Activated CD8-positive, alpha-beta T cell treated with anti-CD3 and anti-CD28 coated beads, Interleukin-2, amount 10 ng/mL, durations not matched to agents 7 days and 5 days (primary cell): ENCODE measurements at regions not wholly inside any gene's neighbourhood (a gene's known extent, or its start where the extent isn't known, plus 50 kb on each side); places are given as distances from the start of the nearest gene placed in this dataset.

Source experiments
- ATAC-seq: fragments of 150-1000 bp; cut with Tn5 transposase; one replicate; pipeline ENCODE4 v1.10.0; 2021; ENCODE audit warnings: moderate library complexity
- CTCF ChIA-PET: fragments of 350-600 bp; sonication (Branson Sonifier 250); formaldehyde crosslinking; loops from one replicate; lab custom pipeline; 2021; ENCODE audit warnings: antibody characterized with exemption; lab: Charles Lee
- POLR2A ChIA-PET: fragments of 350-600 bp; sonication (Branson Sonifier 250); formaldehyde crosslinking; loops from one replicate; lab custom pipeline; 2021; ENCODE audit warnings: antibody characterized with exemption; lab: Charles Lee
- DNase-seq: peaks from one replicate; pipeline ENCODE4 v3.0.0-alpha.2; 2020
- H3K27ac Mint-ChIP-seq: one replicate; pipeline ENCODE4 v1.8.0; 2021; ENCODE audit warnings: mild to moderate bottlenecking, mixed read lengths
- H3K27me3 Mint-ChIP-seq: one replicate; pipeline ENCODE4 v1.8.0; 2021; ENCODE audit warnings: low read depth, mixed read lengths
- H3K36me3 Mint-ChIP-seq: one replicate; pipeline ENCODE4 v1.8.0; 2021; ENCODE audit warnings: low read depth, mixed read lengths
- H3K4me1 Mint-ChIP-seq: one replicate; pipeline ENCODE4 v1.8.0; 2021; ENCODE audit warnings: low read depth, mixed read lengths
- H3K4me3 Mint-ChIP-seq: one replicate; pipeline ENCODE4 v1.8.0; 2021; ENCODE audit warnings: mild to moderate bottlenecking, mixed read lengths
- H3K9me3 Mint-ChIP-seq: one replicate; pipeline ENCODE4 v1.8.0; 2022; ENCODE audit warnings: mixed read lengths; ENCODE audit not compliant: insufficient read depth

DNA sequence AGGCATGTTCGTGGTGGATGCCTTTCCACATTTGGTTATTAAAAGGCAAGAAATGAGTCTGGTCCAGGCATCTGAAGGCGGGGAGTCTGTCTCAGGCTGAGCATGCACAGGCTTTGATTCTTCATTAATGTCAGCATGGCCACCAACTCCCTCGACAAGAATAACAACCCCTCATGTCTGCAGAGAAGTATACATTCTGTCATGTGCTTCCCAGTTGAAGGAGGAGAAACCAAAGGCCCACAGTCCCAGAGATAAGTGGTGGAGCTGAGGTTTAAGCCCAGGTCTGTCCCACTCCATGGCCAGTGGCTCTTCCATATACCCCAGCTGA lies 61.6 kb upstream of the LAPTM5 start:
- DNase-seq (no peak), ATAC-seq (no peak)
- Mint-ChIP-seq H3K4me1 (peaks cover 14% of the 10 kb centered on the region), H3K36me3 (no peaks in the 10 kb centered on the region), H3K9me3 (no peaks in the 10 kb centered on the region), H3K27me3 (peaks cover 54% of the 10 kb centered on the region), H3K4me3 (no peak overlapping the region), H3K27ac (no peak overlapping the region)
- POLR2A ChIA-PET: no interaction called here
- CTCF ChIA-PET: interaction anchor here (2.5 kb wide), 1 partner anchor 18 kb away, joined by 10 read pairs; no protein-coding TSS in a partner anchor

DNA sequence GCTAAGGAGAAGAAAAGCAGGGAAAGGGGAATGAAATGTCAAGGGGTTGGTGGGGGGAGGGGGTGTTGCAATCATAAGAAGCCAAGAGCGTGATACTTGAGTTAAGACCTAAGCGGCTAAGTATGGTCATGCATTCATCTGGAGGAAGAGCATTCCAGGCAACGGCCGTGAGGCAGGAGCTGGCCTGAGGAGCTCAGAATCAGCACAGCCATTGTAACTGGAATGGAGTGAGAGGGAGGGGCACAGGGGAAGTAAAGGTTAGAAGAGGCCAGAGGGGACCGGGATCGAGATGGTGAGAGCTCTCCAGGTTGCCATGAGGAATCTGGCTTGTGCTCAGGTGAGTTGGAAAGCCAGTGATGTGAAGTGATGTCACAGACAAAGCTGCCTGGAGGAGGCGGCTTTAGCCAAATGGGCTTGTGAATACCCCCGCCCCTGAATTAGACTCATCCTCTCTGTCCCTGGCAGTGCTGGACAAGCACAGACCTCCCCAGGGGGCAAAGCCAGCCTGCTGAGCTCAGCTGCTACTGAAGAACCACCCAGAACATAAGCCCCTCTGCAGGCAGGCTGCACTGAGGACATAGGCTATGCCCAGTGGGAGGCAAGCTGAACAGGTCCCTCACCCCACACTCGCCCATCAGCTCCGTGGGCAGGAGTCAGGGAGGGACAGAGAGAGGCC lies 61.1 kb upstream of the LAPTM5 start:
- ATAC-seq (no peak), DNase-seq (no peak)
- no peak overlapping the region for H3K4me3 Mint-ChIP-seq
- ChIA-PET POLR2A (no interaction called here), CTCF (interaction anchor here (2.5 kb wide), 1 partner anchor 17 kb away, joined by 10 read pairs; no protein-coding TSS in a partner anchor)
- H3K27me3 Mint-ChIP-seq: peaks cover 49% of the 10 kb centered on the region
- H3K4me1 Mint-ChIP-seq: peaks cover 9% of the 10 kb centered on the region
- no peaks in the 10 kb centered on the region for H3K36me3 Mint-ChIP-seq
- no peak overlapping the region for H3K27ac Mint-ChIP-seq
- no peaks in the 10 kb centered on the region for H3K9me3 Mint-ChIP-seq

DNA sequence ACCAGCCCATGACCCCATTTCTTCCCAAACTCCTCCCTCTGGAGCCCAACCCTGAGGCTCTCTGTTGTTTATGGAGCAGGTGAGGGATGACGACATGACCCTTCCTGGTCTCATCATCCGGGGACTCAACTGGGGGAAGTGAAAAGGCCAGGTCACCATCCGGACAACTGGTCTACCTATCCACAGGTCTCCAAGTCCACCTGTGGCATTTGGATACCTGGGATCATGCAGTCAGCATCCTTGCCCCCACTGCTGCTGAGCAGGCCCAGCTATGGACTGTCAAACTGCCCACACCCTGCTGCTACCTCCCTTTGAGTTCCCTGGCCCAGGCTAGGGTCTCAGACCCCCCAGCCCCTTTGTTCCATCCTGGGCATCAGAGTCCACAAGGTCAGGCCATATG lies 60.0 kb upstream of the LAPTM5 start:
- H3K4me3 Mint-ChIP-seq: no peak overlapping the region
- no peaks in the 10 kb centered on the region for H3K4me1 Mint-ChIP-seq
- POLR2A ChIA-PET: no interaction called here

DNA sequence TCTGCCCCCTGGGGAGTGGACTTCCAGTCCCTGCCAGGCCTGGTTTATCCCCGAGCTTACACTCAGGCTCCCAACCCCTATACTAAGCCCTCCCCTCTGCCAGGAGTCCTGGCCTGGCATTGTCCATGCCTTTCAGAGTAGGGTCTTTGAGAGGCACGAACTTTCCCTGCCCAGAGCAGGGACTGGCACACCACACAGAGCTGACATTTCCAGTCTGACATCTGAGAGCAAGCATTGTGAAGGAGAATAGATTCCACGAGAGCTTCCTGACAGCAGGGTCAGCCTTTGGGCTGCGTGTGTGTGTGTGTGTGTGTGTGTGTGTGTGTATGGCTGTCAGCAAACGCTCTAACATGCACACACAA lies 59.5 kb upstream of the LAPTM5 start:
- CTCF ChIA-PET: interaction anchor here (1.1 to 1.7 kb wide), 2 partner anchors 15 to 37 kb away, joined by 3 to 4 read pairs; no protein-coding TSS in a partner anchor
- Mint-ChIP-seq H3K4me3 (no peak overlapping the region), H3K27ac (no peak overlapping the region), H3K4me1 (no peaks in the 10 kb centered on the region), H3K27me3 (peaks cover 47% of the 10 kb centered on the region), H3K9me3 (no peaks in the 10 kb centered on the region), H3K36me3 (no peaks in the 10 kb centered on the region)
- ATAC-seq (no peak), DNase-seq (no peak)
- POLR2A ChIA-PET: no interaction called here

More for the DNA sequence above, 60.0 kb upstream of the LAPTM5 start:
- no peak overlapping the region for H3K27ac Mint-ChIP-seq
- no peaks in the 10 kb centered on the region for H3K36me3 Mint-ChIP-seq
- H3K27me3 Mint-ChIP-seq: peaks cover 47% of the 10 kb centered on the region
- H3K9me3 Mint-ChIP-seq: no peaks in the 10 kb centered on the region
- DNase-seq (no peak), ATAC-seq (no peak)
- CTCF ChIA-PET: interaction anchor here (1.1 kb wide), 1 partner anchor 38 kb away, joined by 3 read pairs; no protein-coding TSS in a partner anchor

DNA sequence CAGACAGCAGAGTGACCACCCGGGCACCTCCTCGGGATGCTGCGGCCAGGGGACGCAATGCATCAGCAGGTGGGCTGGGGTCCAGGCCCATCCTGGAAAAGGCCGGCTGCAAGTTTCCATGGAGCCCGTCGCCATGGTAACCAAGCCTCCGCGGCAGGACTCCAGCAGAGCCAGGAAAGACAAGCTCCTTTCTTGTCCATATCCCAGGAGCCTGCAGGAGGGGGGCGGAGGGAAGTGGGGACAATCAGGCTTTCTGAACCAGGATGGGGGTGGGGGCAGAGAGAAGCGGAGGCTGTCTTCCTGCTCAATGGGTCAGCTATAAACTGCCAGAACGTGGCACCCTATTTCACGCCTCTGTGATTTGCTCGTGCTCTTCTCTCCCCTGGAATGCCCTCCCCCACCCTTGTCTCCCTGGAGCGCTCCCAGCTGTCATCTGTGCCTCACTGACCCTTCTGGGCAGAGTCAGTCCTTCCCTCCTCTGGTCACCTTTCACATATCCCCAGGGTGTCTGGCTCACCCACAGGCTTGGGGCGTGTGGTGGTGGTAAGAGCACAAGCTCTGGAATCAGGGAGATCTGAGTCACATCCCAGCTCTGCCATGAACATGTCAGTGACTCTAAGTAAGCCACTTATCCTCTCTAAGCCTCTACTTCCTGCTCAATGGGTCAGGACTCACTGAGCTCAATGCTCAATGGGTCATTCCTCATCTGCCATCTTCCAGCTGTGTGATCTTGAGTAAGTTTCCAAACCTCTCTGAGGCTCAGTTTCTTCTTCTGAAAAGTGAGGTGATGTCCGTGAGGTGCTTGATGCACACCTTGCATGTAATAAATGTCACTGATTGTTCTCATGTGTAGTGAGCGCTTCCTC lies 58.9 kb upstream of the LAPTM5 start:
- Mint-ChIP-seq H3K4me1 (no peaks in the 10 kb centered on the region), H3K9me3 (no peaks in the 10 kb centered on the region), H3K27me3 (peaks cover 45% of the 10 kb centered on the region), H3K36me3 (no peaks in the 10 kb centered on the region), H3K27ac (no peak overlapping the region), H3K4me3 (no peak overlapping the region)
- DNase-seq: no peak
- no peak for ATAC-seq
- ChIA-PET POLR2A (no interaction called here), CTCF (interaction anchor here (1.1 to 1.7 kb wide), 2 partner anchors 15 to 37 kb away, joined by 3 to 4 read pairs; no protein-coding TSS in a partner anchor)

DNA sequence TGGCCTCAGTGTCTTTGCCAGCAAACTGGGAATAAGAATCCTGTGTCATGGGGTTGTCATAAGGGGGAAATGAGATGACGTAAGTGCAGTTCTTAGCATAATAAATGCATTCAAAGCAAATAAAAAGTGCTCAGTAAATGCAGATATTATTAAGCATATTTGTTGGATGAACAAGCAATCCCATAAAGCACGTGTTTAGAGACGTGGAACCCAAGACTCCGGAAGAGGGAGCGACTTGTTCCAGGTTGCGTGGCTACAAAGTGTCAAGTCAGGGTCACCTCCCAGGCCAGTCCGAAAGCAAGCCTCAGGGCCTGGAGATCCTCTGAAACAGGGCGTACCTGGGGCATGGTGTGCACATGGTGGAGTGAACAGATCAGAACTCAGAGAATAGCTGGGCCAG lies 58.0 kb upstream of the LAPTM5 start:
- CTCF ChIA-PET: interaction anchor here (1.7 kb wide), 1 partner anchor 14 kb away, joined by 4 read pairs; no protein-coding TSS in a partner anchor
- no peak overlapping the region for H3K4me3 Mint-ChIP-seq

DNA sequence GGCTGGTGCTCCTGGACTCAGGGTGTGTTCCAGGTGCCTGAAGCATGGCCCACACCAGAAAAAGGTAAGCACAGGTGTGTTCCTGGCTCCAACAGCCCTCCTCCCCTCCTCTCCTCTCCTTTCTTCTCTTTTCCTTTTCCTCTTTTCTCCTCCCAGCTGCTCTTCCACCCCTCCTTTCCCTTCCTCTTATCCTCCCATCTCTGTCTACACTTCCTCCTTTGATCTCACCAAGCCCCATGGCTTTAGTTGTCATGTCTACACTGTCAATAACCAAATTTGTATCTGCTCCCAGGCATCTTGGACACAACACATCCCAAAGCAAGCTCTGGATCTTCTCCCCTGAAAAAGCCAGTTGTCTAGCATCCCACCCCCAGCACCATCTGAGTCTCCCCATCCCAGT lies 56.7 kb upstream of the LAPTM5 start:
- Mint-ChIP-seq H3K4me3 (no peak overlapping the region), H3K27ac (no peak overlapping the region), H3K4me1 (no peaks in the 10 kb centered on the region), H3K36me3 (no peaks in the 10 kb centered on the region), H3K9me3 (no peaks in the 10 kb centered on the region), H3K27me3 (peaks cover 48% of the 10 kb centered on the region)
- POLR2A ChIA-PET: no interaction called here
- DNase-seq (no peak), ATAC-seq (no peak)
- CTCF ChIA-PET: interaction anchor here (0.7 to 1.1 kb wide), 2 partner anchors 13 to 33 kb away, joined by 3 to 7 read pairs; no protein-coding TSS in a partner anchor

More for the DNA sequence above, 58.0 kb upstream of the LAPTM5 start:
- POLR2A ChIA-PET: no interaction called here
- H3K4me1 Mint-ChIP-seq: no peaks in the 10 kb centered on the region
- no peaks in the 10 kb centered on the region for H3K9me3 Mint-ChIP-seq
- H3K36me3 Mint-ChIP-seq: no peaks in the 10 kb centered on the region
- ATAC-seq: no peak
- H3K27ac Mint-ChIP-seq: no peak overlapping the region
- no peak for DNase-seq
- peaks cover 48% of the 10 kb centered on the region for H3K27me3 Mint-ChIP-seq

DNA sequence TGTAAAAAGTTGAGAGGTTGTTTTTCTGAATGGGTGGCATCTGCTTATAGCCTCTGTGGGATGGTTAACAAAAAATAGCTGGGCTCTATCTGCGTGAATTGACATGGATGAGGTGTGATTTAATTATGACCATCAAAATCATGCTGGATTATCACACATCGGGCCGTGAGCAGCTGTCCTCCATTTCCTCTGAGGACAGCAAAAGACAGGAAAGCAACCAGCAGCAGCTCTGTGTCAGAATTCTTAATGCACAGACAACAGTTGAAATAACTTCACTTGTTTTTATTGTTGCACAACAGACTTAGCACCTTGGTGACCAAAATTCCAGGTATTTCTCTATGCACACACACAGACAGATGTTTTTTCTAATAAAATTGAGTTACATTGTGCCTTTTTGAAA lies 54.5 kb upstream of the LAPTM5 start:
- Mint-ChIP-seq H3K27me3 (peaks cover 44% of the 10 kb centered on the region), H3K4me3 (no peak overlapping the region), H3K36me3 (no peaks in the 10 kb centered on the region), H3K27ac (no peak overlapping the region), H3K9me3 (no peaks in the 10 kb centered on the region), H3K4me1 (no peaks in the 10 kb centered on the region)
- DNase-seq (no peak), ATAC-seq (no peak)
- CTCF ChIA-PET: interaction anchor here (1.4 to 1.6 kb wide), 2 partner anchors 10 to 11 kb away, joined by 3 to 5 read pairs; no protein-coding TSS in a partner anchor
- POLR2A ChIA-PET: no interaction called here

DNA sequence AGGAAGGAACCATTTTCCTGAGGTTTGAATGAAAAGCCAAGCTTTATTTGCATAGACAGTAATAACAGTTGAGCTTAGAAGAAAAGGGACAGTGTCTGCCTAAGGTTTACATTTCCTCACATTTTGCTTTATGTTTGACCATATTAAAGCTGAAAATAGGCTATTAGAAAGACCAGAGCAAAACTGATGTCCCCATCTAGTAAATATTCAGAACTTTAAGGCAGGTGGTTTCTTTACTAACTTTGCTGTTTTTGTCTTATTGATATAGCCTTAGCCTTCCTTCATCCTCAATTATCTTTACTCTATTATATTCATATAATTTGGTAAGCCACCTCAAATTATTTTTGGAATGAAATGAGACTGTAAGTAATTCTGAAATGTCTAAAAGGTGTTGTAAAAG lies 53.6 kb upstream of the LAPTM5 start:
- no peak overlapping the region for H3K27ac Mint-ChIP-seq
- ATAC-seq (no peak), DNase-seq (no peak)
- CTCF ChIA-PET: no interaction called here
- no peaks in the 10 kb centered on the region for H3K9me3 Mint-ChIP-seq
- POLR2A ChIA-PET: interaction anchor here (0.6 to 1.0 kb wide), 2 partner anchors 9 to 88 kb away, joined by 3 read pairs; no protein-coding TSS in a partner anchor
- peaks cover 45% of the 10 kb centered on the region for H3K27me3 Mint-ChIP-seq
- H3K36me3 Mint-ChIP-seq: no peaks in the 10 kb centered on the region
- no peak overlapping the region for H3K4me3 Mint-ChIP-seq
- H3K4me1 Mint-ChIP-seq: no peaks in the 10 kb centered on the region

DNA sequence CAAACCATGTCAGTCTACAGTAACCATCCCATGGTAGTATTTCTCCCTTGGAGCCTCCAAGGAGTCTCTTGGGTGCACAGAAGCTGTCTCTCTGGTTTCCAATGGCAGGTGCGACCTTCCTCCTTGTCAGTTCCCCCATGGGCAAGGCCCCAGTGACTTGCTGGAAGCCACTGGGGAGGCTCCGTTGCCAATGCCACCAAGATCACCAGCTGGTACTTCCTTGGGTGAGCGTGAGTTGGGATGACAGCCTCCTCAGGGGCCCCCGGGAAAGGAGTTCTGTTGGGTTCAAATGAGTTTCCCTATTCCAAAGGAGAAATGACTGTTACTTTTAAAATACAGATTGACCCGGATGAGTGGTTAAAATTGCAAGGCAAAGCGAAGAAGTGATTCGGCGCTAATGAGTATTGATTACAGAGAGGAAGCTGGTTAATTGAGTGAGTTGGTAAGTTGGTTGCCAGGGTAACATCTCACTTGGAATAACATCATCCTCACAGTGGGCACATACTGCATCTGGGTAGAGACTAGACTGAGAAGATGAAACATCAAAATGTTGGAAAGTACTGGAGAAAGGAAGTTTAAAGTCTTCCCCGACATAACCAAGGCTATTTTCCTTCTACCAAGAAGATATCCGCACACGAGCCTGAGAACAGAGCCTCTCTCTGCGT lies 53.0 kb upstream of the LAPTM5 start:
- Mint-ChIP-seq H3K27ac (no peak overlapping the region), H3K27me3 (peaks cover 51% of the 10 kb centered on the region), H3K36me3 (no peaks in the 10 kb centered on the region), H3K4me3 (no peak overlapping the region), H3K9me3 (no peaks in the 10 kb centered on the region), H3K4me1 (no peaks in the 10 kb centered on the region)
- DNase-seq (no peak), ATAC-seq (no peak)
- ChIA-PET POLR2A (interaction anchor here (0.6 to 1.0 kb wide), 2 partner anchors 10 to 89 kb away, joined by 3 read pairs; no protein-coding TSS in a partner anchor), CTCF (interaction anchor here (1.0 to 1.2 kb wide), 2 partner anchors 9 to 119 kb away, joined by 3 to 5 read pairs; no protein-coding TSS in a partner anchor)

DNA sequence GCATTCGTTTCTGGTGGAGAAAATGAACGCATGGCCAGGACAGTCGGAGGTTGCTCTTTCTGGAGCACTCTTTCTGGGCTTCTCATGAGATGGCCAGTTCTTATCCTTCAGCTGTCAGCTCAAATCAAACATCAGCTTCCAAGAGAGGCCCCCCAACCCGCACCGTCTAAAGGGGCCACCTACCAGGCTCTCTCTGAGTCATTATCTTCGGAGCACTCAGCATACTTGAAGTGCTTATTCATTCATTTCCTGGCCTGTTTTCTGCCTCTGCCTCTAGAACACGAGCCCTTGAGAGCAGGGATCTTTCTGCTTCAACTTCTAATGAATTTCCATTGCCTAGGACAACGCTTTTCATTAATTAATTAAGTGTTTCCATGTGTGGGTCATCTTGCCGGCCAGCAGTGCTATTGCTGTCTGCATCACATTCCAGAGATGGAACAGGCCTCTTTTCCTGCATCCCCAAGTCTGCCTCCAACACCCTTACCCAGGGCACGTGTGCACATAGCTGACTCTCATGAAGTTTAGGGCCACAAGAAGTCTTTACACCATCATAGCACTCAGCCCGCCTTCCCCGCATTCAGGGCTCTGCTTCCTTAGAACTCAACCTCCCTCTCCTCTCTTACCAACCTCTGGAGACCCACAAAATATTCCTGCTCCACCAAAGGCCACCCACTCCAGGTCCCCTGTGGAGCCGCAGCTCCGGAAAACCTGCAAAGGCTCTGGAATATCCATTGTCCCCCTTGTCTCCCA lies 52.1 kb upstream of the LAPTM5 start:
- no peaks in the 10 kb centered on the region for H3K4me1 Mint-ChIP-seq
- CTCF ChIA-PET: interaction anchor here (1.0 to 1.2 kb wide), 2 partner anchors 8 to 119 kb away, joined by 3 to 5 read pairs; no protein-coding TSS in a partner anchor
- H3K27me3 Mint-ChIP-seq: peaks cover 59% of the 10 kb centered on the region

More for the DNA sequence above, 52.1 kb upstream of the LAPTM5 start:
- Mint-ChIP-seq H3K36me3 (no peaks in the 10 kb centered on the region), H3K4me3 (no peak overlapping the region), H3K9me3 (no peaks in the 10 kb centered on the region), H3K27ac (no peak overlapping the region)
- ATAC-seq: no peak
- POLR2A ChIA-PET: no interaction called here
- DNase-seq: no peak
